Adipocyte (in vitro differentiated cells): ENCODE measurements at regions not wholly inside any gene's neighbourhood (a gene's known extent, or its start where the extent isn't known, plus 50 kb on each side); places are given as distances from the start of the nearest gene placed in this dataset.

Experiments
- DNase-seq: peaks from one replicate; pipeline ENCODE4 v3.0.0-alpha.2; 2015; ENCODE audit warnings: low read depth
- H3K27me3 ChIP-seq: replicated peaks from 2 replicates; pipeline ENCODE4 v1.7.0; 2013; ENCODE audit warnings: mild to moderate bottlenecking, low read length, moderate library complexity; ENCODE audit not compliant: control insufficient read depth, insufficient read depth
- H3K36me3 ChIP-seq: 2 replicates; pipeline ENCODE4 v1.7.0; 2013; ENCODE audit warnings: low read length, mild to moderate bottlenecking, moderate library complexity; ENCODE audit not compliant: control insufficient read depth, insufficient read depth, severe bottlenecking
- H3K4me1 ChIP-seq: 2 replicates; pipeline ENCODE4 v1.7.0; 2013; ENCODE audit warnings: mild to moderate bottlenecking, low read length, moderate library complexity; ENCODE audit not compliant: control insufficient read depth, insufficient read depth
- H3K4me3 ChIP-seq: 2 replicates; pipeline ENCODE4 v1.7.0; 2013; ENCODE audit warnings: mild to moderate bottlenecking, low read length, moderate library complexity
- H3K9ac ChIP-seq: 2 replicates; pipeline ENCODE4 v1.7.0; 2013; ENCODE audit warnings: mild to moderate bottlenecking, low read length, moderate library complexity
- H3K9me3 ChIP-seq: 2 replicates; pipeline ENCODE4 v1.7.0; 2013; ENCODE audit warnings: mild to moderate bottlenecking, low read length, moderate library complexity; ENCODE audit not compliant: control insufficient read depth

- Histone ChIP-seq H3K4me3 (no peak overlapping the region), H3K9me3 (no peaks in the 10 kb centered on the region), H3K4me1 (no peaks in the 10 kb centered on the region), H3K36me3 (no peaks in the 10 kb centered on the region), H3K9ac (no peak overlapping the region), H3K27me3 (no peaks in the 10 kb centered on the region)
- DNase-seq: no peak
These were observed 152.9 kb upstream of the CHD1 start for GRCh38 chr5:99081711-99082110.

DNA sequence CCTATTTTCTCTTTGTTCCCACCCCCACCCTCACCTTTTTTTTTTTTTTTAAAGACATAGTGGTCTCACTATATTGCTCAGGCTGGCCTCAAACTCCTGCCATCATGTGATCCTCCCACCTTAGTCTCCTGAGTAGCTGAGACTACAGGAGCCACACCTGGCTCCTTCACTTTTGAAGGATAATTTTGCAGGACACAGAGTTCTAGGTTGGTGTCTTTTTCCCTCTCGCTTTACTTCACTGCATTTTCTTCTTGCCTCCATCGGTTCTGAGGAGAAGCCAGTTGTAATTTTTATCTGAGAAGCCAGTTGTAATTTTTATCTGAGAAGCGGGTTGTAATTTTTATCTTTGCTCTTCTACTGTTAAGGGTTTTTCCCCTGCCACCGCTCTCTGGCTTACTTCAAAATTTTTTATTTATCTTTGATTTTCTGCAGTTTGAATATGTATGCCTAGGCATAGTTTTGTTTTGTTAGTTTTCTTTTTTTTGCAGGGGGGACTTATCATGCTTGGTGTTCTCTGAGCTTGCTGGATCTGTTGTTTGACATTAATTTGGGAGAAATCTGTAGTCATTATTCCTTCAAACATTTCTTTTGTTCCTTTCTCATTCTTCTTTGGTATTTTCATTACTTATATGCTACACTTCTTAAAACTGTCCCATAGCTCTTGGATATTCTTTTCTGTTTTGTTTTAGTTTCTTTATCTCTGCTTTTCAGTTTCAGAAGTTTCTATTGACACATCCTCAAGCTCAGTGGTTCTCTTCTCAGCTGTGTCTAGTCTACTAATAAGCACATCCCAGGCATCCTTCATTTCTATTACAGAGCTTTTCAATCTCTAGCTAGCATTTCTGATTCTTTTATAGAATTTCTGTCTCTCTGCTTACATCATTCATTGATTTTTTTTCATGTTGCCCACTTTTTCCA is 148.2 kb upstream of the CHD1 start:
- Histone ChIP-seq H3K4me3 (no peak overlapping the region), H3K9ac (no peak overlapping the region), H3K9me3 (no peaks in the 10 kb centered on the region), H3K36me3 (no peaks in the 10 kb centered on the region), H3K27me3 (no peaks in the 10 kb centered on the region), H3K4me1 (no peaks in the 10 kb centered on the region)
- DNase-seq: no peak

DNA sequence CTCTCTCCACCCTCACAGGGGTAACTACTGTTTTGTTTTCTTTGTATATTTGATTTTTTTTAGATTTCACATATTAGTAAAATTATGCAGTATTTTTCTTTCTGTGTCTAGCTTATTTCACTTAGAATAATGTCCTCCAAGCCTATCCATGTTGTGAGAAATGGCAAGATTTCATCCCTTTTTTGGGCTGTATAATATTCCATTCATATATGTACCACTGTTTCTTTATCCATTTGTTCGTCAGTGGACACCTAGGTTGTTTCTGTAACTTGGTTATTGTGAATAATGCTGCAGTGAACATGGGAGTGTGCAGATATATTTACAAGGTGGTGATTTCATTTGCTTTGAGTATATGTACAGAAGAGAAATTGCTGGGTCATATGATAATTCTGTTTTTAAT is 144.0 kb upstream of the CHD1 start:
- no peaks in the 10 kb centered on the region for H3K36me3 ChIP-seq
- H3K9ac ChIP-seq: no peak overlapping the region

GRCh38 chr5:99070822-99071221 is 142.0 kb upstream of the CHD1 start:
- Histone ChIP-seq H3K4me1 (no peaks in the 10 kb centered on the region), H3K36me3 (no peaks in the 10 kb centered on the region), H3K9me3 (no peaks in the 10 kb centered on the region), H3K4me3 (no peak overlapping the region), H3K27me3 (no peaks in the 10 kb centered on the region), H3K9ac (no peak overlapping the region)
- DNase-seq: no peak

More for the DNA sequence above, 144.0 kb upstream of the CHD1 start:
- DNase-seq: no peak
- H3K4me1 ChIP-seq: no peaks in the 10 kb centered on the region
- H3K9me3 ChIP-seq: no peaks in the 10 kb centered on the region
- H3K4me3 ChIP-seq: no peak overlapping the region
- no peaks in the 10 kb centered on the region for H3K27me3 ChIP-seq

- H3K27me3 ChIP-seq: no peaks in the 10 kb centered on the region
- no peaks in the 10 kb centered on the region for H3K4me1 ChIP-seq
- H3K9ac ChIP-seq: no peak overlapping the region
- no peaks in the 10 kb centered on the region for H3K36me3 ChIP-seq
- no peaks in the 10 kb centered on the region for H3K9me3 ChIP-seq
- no peak for DNase-seq
- no peak overlapping the region for H3K4me3 ChIP-seq
These were observed 141.6 kb upstream of the CHD1 start for GRCh38 chr5:99070362-99070761.

DNA sequence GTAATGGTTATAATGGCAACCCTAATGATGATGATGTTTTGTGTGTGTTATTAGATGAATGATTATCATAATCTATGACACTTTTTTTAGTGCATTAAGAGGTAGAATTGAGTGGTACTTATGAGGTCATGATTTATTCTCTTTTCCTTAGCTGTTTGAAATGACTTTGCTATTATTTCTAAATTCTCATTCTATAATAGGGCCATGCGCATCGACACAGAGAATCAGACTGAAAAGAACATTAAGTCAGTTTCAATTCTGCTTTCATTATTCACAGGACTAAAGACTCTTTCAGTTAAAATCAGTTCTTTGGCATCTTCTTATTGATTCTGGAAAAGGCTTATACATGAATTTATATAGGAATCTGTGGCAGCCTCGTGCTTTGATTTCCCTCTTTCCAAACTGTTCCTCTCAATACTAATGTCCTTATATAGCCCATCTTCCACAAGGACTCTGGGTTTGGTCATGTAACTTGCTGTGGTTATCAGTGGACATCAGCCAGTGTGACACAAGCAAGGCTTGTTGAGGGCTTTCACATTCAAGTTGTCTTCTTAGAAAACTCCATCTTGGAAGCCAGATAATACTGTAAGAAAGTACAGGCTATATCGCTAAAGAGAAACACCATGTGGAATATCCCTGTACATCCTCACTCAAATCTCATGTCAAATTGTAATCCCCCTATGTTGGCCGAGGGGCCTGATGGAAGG is 140.3 kb upstream of the CHD1 start:
- Histone ChIP-seq H3K9me3 (no peaks in the 10 kb centered on the region), H3K9ac (no peak overlapping the region), H3K27me3 (no peaks in the 10 kb centered on the region), H3K4me1 (no peaks in the 10 kb centered on the region), H3K4me3 (no peak overlapping the region), H3K36me3 (no peaks in the 10 kb centered on the region)
- DNase-seq: no peak

DNA sequence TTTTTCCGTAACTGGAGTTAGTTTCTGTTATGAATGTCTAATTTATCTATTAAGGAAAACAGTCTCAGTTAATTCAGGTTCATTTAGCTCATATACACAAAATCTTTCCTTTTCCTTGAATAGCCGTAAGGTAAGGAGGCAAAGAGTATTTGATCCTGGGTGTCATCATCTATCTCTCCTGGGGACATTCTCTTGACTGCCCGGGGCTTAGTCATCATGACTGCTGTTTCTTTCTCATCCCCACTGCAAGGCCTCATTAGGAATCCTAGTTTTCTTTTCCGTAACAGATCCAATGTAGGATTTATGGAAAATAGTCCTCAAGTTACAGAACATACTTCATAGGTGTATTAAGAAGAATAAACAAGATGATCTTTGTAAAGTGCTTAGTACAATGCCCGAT is 134.9 kb upstream of the CHD1 start:
- Histone ChIP-seq H3K36me3 (no peaks in the 10 kb centered on the region), H3K4me1 (peaks cover 18% of the 10 kb centered on the region), H3K9me3 (no peaks in the 10 kb centered on the region), H3K4me3 (no peak overlapping the region), H3K27me3 (no peaks in the 10 kb centered on the region), H3K9ac (no peak overlapping the region)
- no peak for DNase-seq

DNA sequence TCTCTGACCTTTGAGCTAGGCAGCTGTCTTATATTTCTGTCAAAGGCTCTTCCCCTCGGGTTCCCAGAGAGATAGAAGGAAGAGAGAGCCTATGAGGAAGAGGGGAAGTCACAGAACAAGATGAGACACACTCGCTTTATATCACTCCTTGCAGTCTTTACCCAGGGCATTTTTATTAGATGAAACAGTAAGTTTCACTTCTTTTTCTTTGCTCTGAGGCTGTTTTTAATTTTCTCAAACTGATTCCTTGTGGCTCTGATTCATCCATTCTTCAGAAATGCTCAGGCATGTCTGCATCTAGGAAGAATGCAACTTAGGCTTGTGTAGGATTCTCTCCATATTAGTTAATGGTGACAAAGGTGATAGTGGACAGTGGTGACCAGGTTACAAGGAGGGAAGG is 132.9 kb upstream of the CHD1 start:
- H3K4me1 ChIP-seq: peaks cover 18% of the 10 kb centered on the region
- H3K27me3 ChIP-seq: no peaks in the 10 kb centered on the region
- H3K9me3 ChIP-seq: no peaks in the 10 kb centered on the region
- H3K9ac ChIP-seq: peak overlapping the region; percentile 35
- peak overlapping the region; percentile 48 for H3K4me3 ChIP-seq
- no peaks in the 10 kb centered on the region for H3K36me3 ChIP-seq
- DNase-seq: peak; percentile 82

- no peak for DNase-seq
- H3K36me3 ChIP-seq: no peaks in the 10 kb centered on the region
- peaks cover 18% of the 10 kb centered on the region for H3K4me1 ChIP-seq
- H3K9me3 ChIP-seq: no peaks in the 10 kb centered on the region
- peak overlapping the region; percentile 48 for H3K4me3 ChIP-seq
- H3K27me3 ChIP-seq: no peaks in the 10 kb centered on the region
- peak overlapping the region; percentile 35 for H3K9ac ChIP-seq
These were observed 132.5 kb upstream of the CHD1 start for GRCh38 chr5:99061299-99061698.

- Histone ChIP-seq H3K9me3 (no peaks in the 10 kb centered on the region), H3K9ac (peak overlapping the region; percentile 35), H3K27me3 (no peaks in the 10 kb centered on the region), H3K4me1 (peaks cover 18% of the 10 kb centered on the region), H3K4me3 (peak overlapping the region; percentile 31), H3K36me3 (no peaks in the 10 kb centered on the region)
- DNase-seq: peak; percentile 92
These were observed 131.8 kb upstream of the CHD1 start for GRCh38 chr5:99060306-99061261.

GRCh38 chr5:99059685-99060084 is 130.9 kb upstream of the CHD1 start:
- peak overlapping the region; percentile 31 for H3K4me3 ChIP-seq
- H3K27me3 ChIP-seq: no peaks in the 10 kb centered on the region
- no peak for DNase-seq
- no peaks in the 10 kb centered on the region for H3K9me3 ChIP-seq
- peaks cover 18% of the 10 kb centered on the region for H3K4me1 ChIP-seq
- no peak overlapping the region for H3K9ac ChIP-seq
- H3K36me3 ChIP-seq: no peaks in the 10 kb centered on the region
